D721Med (cell line): ENCODE measurements at regions not wholly inside any gene's neighbourhood (a gene's known extent, or its start where the extent isn't known, plus 50 kb on each side); places are given as distances from the start of the nearest gene placed in this dataset.

Source experiments
- DNase-seq: peaks from one replicate; pipeline ENCODE4 v3.0.0; 2011; ENCODE audit warnings: low spot score; ENCODE audit not compliant: insufficient read length
- FAIRE-seq: peaks from 2 replicates; lab custom pipeline; 2011; peaks lifted over from hg19 to GRCh38; lab: Jason Lieb, UNC
- TF ChIP-seq, protein P1 (sequence below): IDR thresholded peaks from 2 replicates; pipeline ENCODE4 v1.5.1; 2012; ENCODE audit warnings: mild to moderate bottlenecking, control low read depth; ENCODE audit not compliant: insufficient read depth; ENCODE audit errors: missing control alignments

- no peak for FAIRE-seq
- TF ChIP-seq, protein P1, sequence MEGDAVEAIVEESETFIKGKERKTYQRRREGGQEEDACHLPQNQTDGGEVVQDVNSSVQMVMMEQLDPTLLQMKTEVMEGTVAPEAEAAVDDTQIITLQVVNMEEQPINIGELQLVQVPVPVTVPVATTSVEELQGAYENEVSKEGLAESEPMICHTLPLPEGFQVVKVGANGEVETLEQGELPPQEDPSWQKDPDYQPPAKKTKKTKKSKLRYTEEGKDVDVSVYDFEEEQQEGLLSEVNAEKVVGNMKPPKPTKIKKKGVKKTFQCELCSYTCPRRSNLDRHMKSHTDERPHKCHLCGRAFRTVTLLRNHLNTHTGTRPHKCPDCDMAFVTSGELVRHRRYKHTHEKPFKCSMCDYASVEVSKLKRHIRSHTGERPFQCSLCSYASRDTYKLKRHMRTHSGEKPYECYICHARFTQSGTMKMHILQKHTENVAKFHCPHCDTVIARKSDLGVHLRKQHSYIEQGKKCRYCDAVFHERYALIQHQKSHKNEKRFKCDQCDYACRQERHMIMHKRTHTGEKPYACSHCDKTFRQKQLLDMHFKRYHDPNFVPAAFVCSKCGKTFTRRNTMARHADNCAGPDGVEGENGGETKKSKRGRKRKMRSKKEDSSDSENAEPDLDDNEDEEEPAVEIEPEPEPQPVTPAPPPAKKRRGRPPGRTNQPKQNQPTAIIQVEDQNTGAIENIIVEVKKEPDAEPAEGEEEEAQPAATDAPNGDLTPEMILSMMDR = no peak
- no peak for DNase-seq
These were observed 648.8 kb downstream of the ARL4A start for GRCh38 chr7:13336227-13336626.

GRCh38 chr7:13352677-13353076 is 636.8 kb downstream of the ETV1 start:
- TF ChIP-seq, protein P1 = no peak
- no peak for FAIRE-seq
- DNase-seq = no peak

DNA sequence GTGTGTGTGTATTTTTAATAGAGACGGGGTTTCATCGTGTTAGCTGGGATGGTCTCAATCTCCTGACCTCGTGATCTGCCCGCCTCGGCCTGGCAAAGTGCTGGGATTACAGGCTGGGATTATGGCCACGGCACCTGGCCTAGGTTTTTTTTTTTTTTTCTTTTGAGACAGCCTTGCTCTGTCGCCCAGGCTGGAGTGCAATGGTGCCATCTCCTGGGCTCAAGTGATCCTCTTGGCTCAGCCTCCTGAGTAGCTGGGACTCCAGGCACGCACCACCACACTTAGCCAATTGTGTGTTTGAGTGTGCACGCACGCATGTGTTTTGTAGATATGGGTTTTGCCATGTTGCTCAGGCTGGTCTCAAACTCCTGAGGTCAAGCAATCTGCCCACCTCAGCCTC is 629.8 kb downstream of the ETV1 start:
- FAIRE-seq (no peak), DNase-seq (no peak)
- TF ChIP-seq, protein P1 = no peak

DNA sequence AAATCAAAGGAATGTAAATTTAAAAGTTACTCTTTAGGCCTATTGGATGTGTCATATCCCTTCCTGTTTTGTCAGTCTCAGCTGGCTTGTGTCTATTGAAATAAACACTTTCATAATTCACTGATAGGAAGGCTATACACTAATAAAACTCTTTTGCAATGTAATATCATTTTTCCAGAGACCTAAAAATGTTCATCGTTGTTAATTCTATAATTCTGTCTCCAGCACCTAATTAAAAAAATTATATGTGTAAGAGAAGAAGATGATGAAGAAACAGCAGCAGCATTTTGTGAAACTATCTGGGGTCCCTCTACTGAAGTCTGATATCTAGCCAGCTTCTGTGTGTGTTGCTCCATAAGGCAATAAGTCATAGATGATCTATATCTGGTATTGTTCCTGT is 602.7 kb downstream of the ETV1 start:
- DNase-seq (no peak), FAIRE-seq (no peak)
- TF ChIP-seq, protein P1 = no peak

GRCh38 chr7:13407911-13408310 is 581.6 kb downstream of the ETV1 start:
- DNase-seq (no peak), FAIRE-seq (no peak)
- TF ChIP-seq, protein P1 = no peak

DNA sequence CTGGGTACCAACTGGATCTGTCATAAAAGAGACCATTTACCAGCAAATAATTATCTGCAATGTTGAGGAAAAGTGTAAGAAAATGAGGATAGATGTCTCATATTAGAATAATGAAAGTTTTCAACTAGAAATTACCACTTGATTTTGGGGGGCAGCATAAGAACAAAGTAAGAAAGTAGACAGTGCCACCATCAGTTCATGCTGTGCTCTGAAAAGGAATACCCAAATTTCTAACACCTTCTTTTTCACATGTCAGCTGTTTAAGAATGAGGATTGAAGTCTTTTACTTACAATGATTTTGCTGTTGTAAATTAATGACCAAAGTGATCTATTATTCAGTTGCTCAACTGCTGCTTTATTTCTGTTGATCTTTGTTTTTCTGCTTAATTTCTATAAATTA is 578.3 kb downstream of the ETV1 start:
- DNase-seq (no peak), FAIRE-seq (peak; percentile 51)
- TF ChIP-seq, protein P1 = no peak

- FAIRE-seq (no peak), DNase-seq (no peak)
- TF ChIP-seq, protein P1 = no peak
These were observed 577.8 kb downstream of the ETV1 start for GRCh38 chr7:13411636-13412035.
